ENCODE measurements at regions not wholly inside any gene's neighbourhood (a gene's known extent, or its start where the extent isn't known, plus 50 kb on each side); places are given as distances from the start of the nearest gene placed in this dataset.

GRCh38 chr17:31595666-31596381, 204.3 kb downstream of the RAB11FIP4 start:
- Histone ChIP-seq H3K9me3 (no peaks in the 10 kb centered on the region), H3K36me3 (no peaks in the 10 kb centered on the region), H3K4me3 (peak overlapping the region; percentile 3), H3K4me1 (ENCODE audit: control insufficient read depth in 1 of 2, low read depth in 2 of 2) (peaks cover 29 to 48% of the 10 kb centered on the region in 2 donors), H3K27me3 (replicated peaks; ENCODE audit: insufficient read depth) (no peaks in the 10 kb centered on the region), H3K27ac (peak overlapping the region; percentile 95 to 97)
- DNase-seq (ENCODE audit: low spot score) (no peak), ATAC-seq (ENCODE audit: insufficient number of reproducible peaks, low FRiP score, low read depth) (no peak)
- TF ChIP-seq, protein P1, sequence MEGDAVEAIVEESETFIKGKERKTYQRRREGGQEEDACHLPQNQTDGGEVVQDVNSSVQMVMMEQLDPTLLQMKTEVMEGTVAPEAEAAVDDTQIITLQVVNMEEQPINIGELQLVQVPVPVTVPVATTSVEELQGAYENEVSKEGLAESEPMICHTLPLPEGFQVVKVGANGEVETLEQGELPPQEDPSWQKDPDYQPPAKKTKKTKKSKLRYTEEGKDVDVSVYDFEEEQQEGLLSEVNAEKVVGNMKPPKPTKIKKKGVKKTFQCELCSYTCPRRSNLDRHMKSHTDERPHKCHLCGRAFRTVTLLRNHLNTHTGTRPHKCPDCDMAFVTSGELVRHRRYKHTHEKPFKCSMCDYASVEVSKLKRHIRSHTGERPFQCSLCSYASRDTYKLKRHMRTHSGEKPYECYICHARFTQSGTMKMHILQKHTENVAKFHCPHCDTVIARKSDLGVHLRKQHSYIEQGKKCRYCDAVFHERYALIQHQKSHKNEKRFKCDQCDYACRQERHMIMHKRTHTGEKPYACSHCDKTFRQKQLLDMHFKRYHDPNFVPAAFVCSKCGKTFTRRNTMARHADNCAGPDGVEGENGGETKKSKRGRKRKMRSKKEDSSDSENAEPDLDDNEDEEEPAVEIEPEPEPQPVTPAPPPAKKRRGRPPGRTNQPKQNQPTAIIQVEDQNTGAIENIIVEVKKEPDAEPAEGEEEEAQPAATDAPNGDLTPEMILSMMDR (IDR thresholded peaks at IDR 0.05) = no peak

GRCh38 chr17:31595076-31595475, 203.6 kb downstream of the RAB11FIP4 start:
- DNase-seq (ENCODE audit: low spot score) = no peak
- TF ChIP-seq, protein P1 (IDR thresholded peaks at IDR 0.05) = no peak
- Histone ChIP-seq H3K4me1 (ENCODE audit: control insufficient read depth in 1 of 2, low read depth in 2 of 2) (peaks cover 29 to 48% of the 10 kb centered on the region in 2 donors), H3K27ac (peak overlapping the region; percentile 95 to 97), H3K27me3 (replicated peaks; ENCODE audit: insufficient read depth) (no peaks in the 10 kb centered on the region), H3K9me3 (no peaks in the 10 kb centered on the region), H3K36me3 (no peaks in the 10 kb centered on the region), H3K4me3 (no peak overlapping the region)
- no peak for ATAC-seq (ENCODE audit: insufficient number of reproducible peaks, low FRiP score, low read depth)

DNA sequence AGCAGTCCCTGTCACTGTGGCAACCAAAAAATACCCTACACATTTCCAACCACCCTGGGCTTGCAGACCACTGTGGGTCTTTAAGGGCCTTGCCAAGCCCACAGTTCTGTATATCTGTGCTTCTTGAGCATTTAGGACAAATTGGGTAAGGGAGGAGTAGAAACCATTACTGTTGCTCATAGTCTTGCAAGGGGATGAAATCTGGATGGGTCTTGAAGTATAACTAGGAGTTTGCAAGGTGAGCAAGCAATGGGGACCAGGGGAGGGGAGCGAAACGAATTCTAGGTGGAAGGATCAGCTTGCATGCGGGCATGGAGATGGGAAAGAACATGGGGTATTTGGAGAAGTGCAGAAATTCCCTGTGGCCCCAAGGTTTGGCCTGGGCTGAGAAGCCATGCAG, 202.9 kb downstream of the RAB11FIP4 start:
- Histone ChIP-seq H3K36me3 (no peaks in the 10 kb centered on the region), H3K27me3 (replicated peaks; ENCODE audit: insufficient read depth) (no peaks in the 10 kb centered on the region), H3K27ac (peak overlapping the region; percentile 95 to 97), H3K4me3 (no peak overlapping the region), H3K9me3 (no peaks in the 10 kb centered on the region), H3K4me1 (ENCODE audit: control insufficient read depth in 1 of 2, low read depth in 2 of 2) (peaks cover 29 to 48% of the 10 kb centered on the region in 2 donors)
- ATAC-seq (ENCODE audit: insufficient number of reproducible peaks, low FRiP score, low read depth) (no peak), DNase-seq (ENCODE audit: low spot score) (no peak)
- TF ChIP-seq, protein P1 (IDR thresholded peaks at IDR 0.05) = no peak

DNA sequence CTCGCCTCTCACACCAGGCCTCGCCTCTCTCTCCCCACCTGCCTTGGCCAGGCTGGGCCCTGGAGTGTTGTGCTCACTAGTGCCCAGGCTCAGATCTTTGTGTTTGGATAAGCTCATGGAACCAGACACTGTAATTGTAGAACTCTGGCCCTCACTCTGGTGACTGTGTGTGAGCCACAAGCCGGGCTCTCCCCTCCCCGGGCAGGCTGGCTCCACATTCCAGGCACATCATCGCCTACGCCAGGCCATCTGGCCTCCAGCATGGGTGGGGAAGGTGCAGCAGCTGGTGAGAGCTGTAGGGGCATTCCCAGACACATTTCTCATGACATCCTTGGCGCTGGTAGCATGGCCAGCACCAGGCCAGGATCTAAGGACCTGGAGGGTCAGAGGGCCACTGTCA, 202.3 kb downstream of the RAB11FIP4 start:
- TF ChIP-seq, protein P1 (IDR thresholded peaks at IDR 0.05) = no peak
- Histone ChIP-seq H3K4me1 (ENCODE audit: control insufficient read depth in 1 of 2, low read depth in 2 of 2) (peaks cover 29 to 48% of the 10 kb centered on the region in 2 donors), H3K9me3 (no peaks in the 10 kb centered on the region), H3K36me3 (no peaks in the 10 kb centered on the region), H3K27me3 (replicated peaks; ENCODE audit: insufficient read depth) (no peaks in the 10 kb centered on the region), H3K27ac (peak overlapping the region; percentile 95 to 97), H3K4me3 (no peak overlapping the region)
- no peak for DNase-seq (ENCODE audit: low spot score)
- ATAC-seq (ENCODE audit: insufficient number of reproducible peaks, low FRiP score, low read depth) = no peak

GRCh38 chr17:31591924-31592323, 200.4 kb downstream of the RAB11FIP4 start:
- no peaks in the 10 kb centered on the region for H3K27me3 ChIP-seq (replicated peaks; ENCODE audit: insufficient read depth)
- no peak overlapping the region for H3K4me3 ChIP-seq
- H3K9me3 ChIP-seq = no peaks in the 10 kb centered on the region
- TF ChIP-seq, protein P1 (IDR thresholded peaks at IDR 0.05) = no peak
- peaks cover 31 to 50% of the 10 kb centered on the region in 2 donors for H3K4me1 ChIP-seq (ENCODE audit: control insufficient read depth in 1 of 2, low read depth in 2 of 2)
- ATAC-seq (ENCODE audit: insufficient number of reproducible peaks, low FRiP score, low read depth) (no peak), DNase-seq (ENCODE audit: low spot score) (no peak)
- peak overlapping the region in 1 of 2 donors; percentile 18 for H3K27ac ChIP-seq
- no peaks in the 10 kb centered on the region for H3K36me3 ChIP-seq
